Uterus (tissue), 3 donors: ENCODE measurements at regions not wholly inside any gene's neighbourhood (a gene's known extent, or its start where the extent isn't known, plus 50 kb on each side); places are given as distances from the start of the nearest gene placed in this dataset.
"Not testable (repeated sequence)": the region's sequence is repeated elsewhere in the genome, so short reads cannot be mapped to it uniquely, and the experiment has no call there.

Experiments used
- DNase-seq, 2 donors: peaks; one replicate each; pipeline ENCODE4 v3.0.0-alpha.2; 2019 to 2020
- H3K27ac ChIP-seq, 2 donors: fragments of 200-600 bp; sonication (generic); 1 replicate in 1 of 2; 2 replicates in 1 of 2; pipeline ENCODE4 v1.5.1; 2016 to 2018
- H3K27me3 ChIP-seq, 2 donors: fragments of 200-600 bp; sonication (generic); one replicate each; pipeline ENCODE4 v1.5.1; 2018 to 2019; ENCODE audit warnings: control low read depth in 1 of 2
- H3K36me3 ChIP-seq, 2 donors: fragments of 200-600 bp; sonication (generic); one replicate each; pipeline ENCODE4 v1.5.1; 2019; ENCODE audit warnings: control low read depth in 1 of 2
- H3K4me1 ChIP-seq, 2 donors: fragments of 200-600 bp; sonication (generic); one replicate each; pipeline ENCODE4 v1.5.1; 2018 to 2019; ENCODE audit warnings: control low read depth in 1 of 2
- H3K4me3 ChIP-seq, 2 donors: fragments of 200-600 bp; sonication (generic); 1 replicate in 1 of 2; 2 replicates in 1 of 2; pipeline ENCODE4 v1.5.1; 2018 to 2019; ENCODE audit warnings: mild to moderate bottlenecking in 1 of 2
- H3K9me3 ChIP-seq, 2 donors: fragments of 200-600 bp; sonication (generic); one replicate each; pipeline ENCODE4 v1.5.1; 2019; ENCODE audit warnings: control low read depth in 1 of 2
- POLR2A ChIP-seq, 2 donors: fragments of 450-650 bp; IDR thresholded peaks; one replicate each; pipeline ENCODE4 v1.6.1; 2016; ENCODE audit warnings: antibody characterized with exemption in 2 of 2, mild to moderate bottlenecking in 1 of 2, moderate library complexity in 1 of 2
- intact Hi-C: fragments of 100-400 bp; cut with DNase I; formaldehyde crosslinking; loops from one replicate; pipeline ENCODE4 v1.15.1; 2023; ENCODE audit warnings: low total_unique reads
- TF ChIP-seq, protein P1 (sequence below), 4 experiments: fragments of 200-600 bp in 2 of 4; fragments of 450-650 bp in 2 of 4; sonication (generic) in 2 of 4; IDR thresholded peaks; one replicate each; pipeline ENCODE4 v1.5.1; 2016 to 2019; ENCODE audit warnings: antibody characterized with exemption in 4 of 4, mild to moderate bottlenecking in 2 of 4, moderate library complexity in 1 of 4
- donor health status: DM: yes; HTN: yes; CAD: no.

DNA sequence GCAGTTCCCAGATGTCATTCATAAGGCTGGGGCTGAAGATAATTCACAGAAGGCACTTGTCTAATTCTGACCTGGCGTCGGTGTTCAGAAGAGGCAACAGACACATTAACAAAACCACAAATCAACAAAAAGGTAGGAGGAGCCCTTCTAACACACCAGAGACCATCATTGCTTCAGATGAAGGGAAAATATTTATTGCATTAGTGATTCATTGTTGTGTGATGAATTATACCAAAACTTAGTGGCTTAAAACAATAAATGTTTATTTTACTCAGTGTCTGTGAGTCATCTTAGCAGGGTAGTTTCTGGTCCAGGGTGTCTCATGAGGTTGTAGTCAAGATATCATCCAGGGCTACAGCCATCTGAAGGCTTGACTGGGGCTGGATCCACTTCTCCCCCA lies 91.3 kb upstream of the KIF2A start:
- intact Hi-C loops: no loop called here
- no peak for DNase-seq
- no peaks in the 10 kb centered on the region for H3K27me3 ChIP-seq

DNA sequence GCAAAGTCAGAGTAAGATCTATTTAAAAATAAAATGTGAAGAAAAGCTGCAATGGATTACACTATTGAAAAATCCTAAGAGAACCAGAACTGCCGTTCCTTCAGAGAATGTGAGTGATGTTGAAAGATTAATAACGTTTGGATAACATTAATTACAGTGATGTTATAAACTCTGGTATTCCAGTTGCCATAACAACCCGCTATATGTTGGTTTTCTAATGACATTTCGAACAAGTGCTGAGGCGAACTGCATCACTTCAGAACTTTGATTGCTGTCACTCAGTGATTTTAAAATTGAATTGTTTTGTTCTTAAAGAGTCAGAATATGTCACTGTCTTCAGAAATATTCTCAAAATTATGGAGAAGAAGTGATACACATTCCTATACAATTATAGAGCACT lies 89.4 kb upstream of the KIF2A start:
- H3K27ac ChIP-seq, H3K4me3 ChIP-seq, intact Hi-C loops, H3K4me1 ChIP-seq, H3K9me3 ChIP-seq, H3K36me3 ChIP-seq, DNase-seq, H3K27me3 ChIP-seq: not testable (repeated sequence)

More for the DNA sequence above, 91.3 kb upstream of the KIF2A start:
- Histone ChIP-seq H3K4me1 (no peaks in the 10 kb centered on the region), H3K9me3 (no peaks in the 10 kb centered on the region), H3K36me3 (no peaks in the 10 kb centered on the region), H3K4me3 (no peak overlapping the region), H3K27ac (no peak overlapping the region)
- no peak for TF ChIP-seq POLR2A (IDR thresholded peaks at IDR 0.05)
- TF ChIP-seq, protein P1, sequence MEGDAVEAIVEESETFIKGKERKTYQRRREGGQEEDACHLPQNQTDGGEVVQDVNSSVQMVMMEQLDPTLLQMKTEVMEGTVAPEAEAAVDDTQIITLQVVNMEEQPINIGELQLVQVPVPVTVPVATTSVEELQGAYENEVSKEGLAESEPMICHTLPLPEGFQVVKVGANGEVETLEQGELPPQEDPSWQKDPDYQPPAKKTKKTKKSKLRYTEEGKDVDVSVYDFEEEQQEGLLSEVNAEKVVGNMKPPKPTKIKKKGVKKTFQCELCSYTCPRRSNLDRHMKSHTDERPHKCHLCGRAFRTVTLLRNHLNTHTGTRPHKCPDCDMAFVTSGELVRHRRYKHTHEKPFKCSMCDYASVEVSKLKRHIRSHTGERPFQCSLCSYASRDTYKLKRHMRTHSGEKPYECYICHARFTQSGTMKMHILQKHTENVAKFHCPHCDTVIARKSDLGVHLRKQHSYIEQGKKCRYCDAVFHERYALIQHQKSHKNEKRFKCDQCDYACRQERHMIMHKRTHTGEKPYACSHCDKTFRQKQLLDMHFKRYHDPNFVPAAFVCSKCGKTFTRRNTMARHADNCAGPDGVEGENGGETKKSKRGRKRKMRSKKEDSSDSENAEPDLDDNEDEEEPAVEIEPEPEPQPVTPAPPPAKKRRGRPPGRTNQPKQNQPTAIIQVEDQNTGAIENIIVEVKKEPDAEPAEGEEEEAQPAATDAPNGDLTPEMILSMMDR (IDR thresholded peaks at IDR 0.05): no peak

GRCh38 chr5:62217095-62217494 lies 88.9 kb upstream of the KIF2A start:
- intact Hi-C loops, H3K27me3 ChIP-seq, H3K4me1 ChIP-seq, H3K36me3 ChIP-seq, H3K4me3 ChIP-seq, H3K9me3 ChIP-seq, H3K27ac ChIP-seq, DNase-seq: not testable (repeated sequence)

DNA sequence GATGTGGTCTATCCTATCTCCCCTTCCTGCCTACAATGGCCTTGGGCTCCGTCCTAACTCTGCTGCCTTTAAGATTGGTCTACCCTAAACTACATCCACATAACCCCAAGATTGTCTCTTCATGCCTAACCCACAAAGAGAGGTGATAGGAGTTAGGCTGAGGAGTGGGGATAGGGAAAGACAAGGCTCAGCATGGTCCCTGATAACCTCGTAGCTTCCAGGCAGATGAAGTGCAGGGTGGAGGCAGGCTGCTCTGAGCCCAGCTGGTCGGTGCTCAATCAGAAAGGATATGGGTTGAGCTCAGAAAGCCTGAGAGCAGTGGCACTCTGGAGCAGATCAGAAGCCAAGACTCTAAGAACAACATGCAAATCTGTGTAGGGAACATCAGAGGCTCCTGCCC lies 87.1 kb upstream of the KIF2A start:
- H3K36me3 ChIP-seq, H3K27me3 ChIP-seq, DNase-seq, H3K4me1 ChIP-seq, H3K9me3 ChIP-seq, intact Hi-C loops, H3K4me3 ChIP-seq, H3K27ac ChIP-seq: not testable (repeated sequence)

DNA sequence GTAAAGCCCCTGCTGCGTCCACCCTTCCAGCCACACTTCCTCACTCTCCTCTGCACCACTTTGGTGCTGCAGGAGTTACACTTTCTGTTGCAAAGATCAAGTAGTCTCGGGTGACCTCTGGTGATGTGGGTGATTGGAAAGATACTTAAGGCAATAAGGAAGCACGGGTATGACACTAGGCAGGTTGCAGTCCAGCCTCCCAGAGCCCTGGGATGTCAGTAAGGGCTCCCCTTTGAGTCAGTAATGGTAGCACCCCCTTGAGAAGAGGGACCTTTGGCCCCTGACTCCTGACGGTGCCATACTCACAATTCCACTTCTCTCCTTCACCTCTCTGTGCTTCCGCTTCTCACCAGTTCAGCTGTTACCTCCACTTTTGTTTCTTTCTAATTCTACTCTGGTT lies 84.1 kb upstream of the KIF2A start:
- H3K36me3 ChIP-seq, H3K27ac ChIP-seq, H3K4me1 ChIP-seq, H3K4me3 ChIP-seq, intact Hi-C loops, DNase-seq, H3K9me3 ChIP-seq, H3K27me3 ChIP-seq: not testable (repeated sequence)

- H3K36me3 ChIP-seq, DNase-seq, H3K27ac ChIP-seq, H3K4me3 ChIP-seq, intact Hi-C loops, H3K27me3 ChIP-seq, H3K9me3 ChIP-seq, H3K4me1 ChIP-seq: not testable (repeated sequence)
Measured at GRCh38 chr5:62222305-62222704, 83.7 kb upstream of the KIF2A start.

- peak; percentile 68 to 79 for DNase-seq
- H3K27me3 ChIP-seq, intact Hi-C loops, H3K27ac ChIP-seq, H3K36me3 ChIP-seq, H3K4me1 ChIP-seq, H3K9me3 ChIP-seq, H3K4me3 ChIP-seq: not testable (repeated sequence)
- TF ChIP-seq, protein P1 (IDR thresholded peaks at IDR 0.05): peak in 2 of 4 experiments; percentile 49 to 50
Measured at GRCh38 chr5:62223312-62223670, 82.7 kb upstream of the KIF2A start.

GRCh38 chr5:62224987-62225601 lies 80.9 kb upstream of the KIF2A start:
- H3K4me1 ChIP-seq, DNase-seq, H3K27me3 ChIP-seq, H3K27ac ChIP-seq, H3K4me3 ChIP-seq, intact Hi-C loops, H3K9me3 ChIP-seq, H3K36me3 ChIP-seq: not testable (repeated sequence)

DNA sequence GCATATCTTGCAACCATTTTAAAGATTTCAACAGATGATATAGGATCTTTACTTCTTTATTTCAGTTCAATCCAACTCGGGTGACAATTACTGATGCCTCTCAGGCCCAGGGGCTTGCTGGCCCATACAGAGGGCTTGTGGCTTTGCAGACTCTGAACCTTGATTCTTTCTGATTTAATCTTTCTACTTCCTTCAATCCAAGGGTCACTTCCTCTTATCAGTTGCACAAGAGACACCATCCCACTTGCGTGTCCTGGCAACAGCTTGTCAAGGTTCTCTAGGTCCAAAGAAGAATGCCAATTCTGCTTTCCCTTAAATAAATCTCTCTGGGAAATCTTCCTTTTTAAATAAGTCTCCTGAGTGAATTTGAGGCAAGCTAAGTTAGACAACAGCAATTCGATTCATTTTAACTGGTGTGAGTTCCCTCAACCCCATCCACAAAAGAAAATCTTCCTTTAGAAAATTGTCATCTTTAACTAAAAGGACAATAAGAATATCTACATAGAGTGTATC lies 75.1 kb upstream of the KIF2A start:
- H3K27me3 ChIP-seq, H3K4me3 ChIP-seq, H3K27ac ChIP-seq, H3K4me1 ChIP-seq, H3K36me3 ChIP-seq, DNase-seq, intact Hi-C loops, H3K9me3 ChIP-seq: not testable (repeated sequence)
